HG02870 (cell line): ENCODE measurements at regions not wholly inside any gene's neighbourhood (a gene's known extent, or its start where the extent isn't known, plus 50 kb on each side); places are given as distances from the start of the nearest gene placed in this dataset.
"Not testable (repeated sequence)": the region's sequence is repeated elsewhere in the genome, so short reads cannot be mapped to it uniquely, and the experiment has no call there.

Source experiments
- ATAC-seq: cut with Tn5 transposase; IDR thresholded peaks from one replicate; pipeline ENCODE4 v1.9.1; 2021; ENCODE audit warnings: mild to moderate bottlenecking, moderate library complexity; ENCODE audit not compliant: unreplicated experiment

DNA sequence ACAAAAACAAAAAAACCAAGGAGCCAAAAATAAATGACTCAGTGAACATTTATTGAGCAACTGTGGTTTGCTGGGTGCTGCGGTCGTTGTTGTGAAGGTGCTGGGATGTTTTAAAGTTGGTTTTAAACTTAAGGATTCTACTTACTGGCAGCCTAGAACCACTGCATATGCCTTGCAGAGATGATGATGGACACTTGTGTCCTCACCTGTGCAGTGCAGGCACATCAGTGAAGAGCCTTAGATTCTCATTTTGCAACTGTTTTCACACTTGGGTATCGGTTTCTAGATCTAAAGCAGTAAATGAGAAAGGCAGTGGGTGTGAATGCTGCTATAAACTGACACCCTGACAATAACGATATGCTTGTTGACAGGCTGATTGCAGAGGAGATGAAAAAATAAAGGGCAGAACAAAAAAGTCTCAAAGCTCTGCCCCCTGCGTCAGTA, 68.8 kb downstream of the UTRN start:
- ATAC-seq: peak; percentile 82

DNA sequence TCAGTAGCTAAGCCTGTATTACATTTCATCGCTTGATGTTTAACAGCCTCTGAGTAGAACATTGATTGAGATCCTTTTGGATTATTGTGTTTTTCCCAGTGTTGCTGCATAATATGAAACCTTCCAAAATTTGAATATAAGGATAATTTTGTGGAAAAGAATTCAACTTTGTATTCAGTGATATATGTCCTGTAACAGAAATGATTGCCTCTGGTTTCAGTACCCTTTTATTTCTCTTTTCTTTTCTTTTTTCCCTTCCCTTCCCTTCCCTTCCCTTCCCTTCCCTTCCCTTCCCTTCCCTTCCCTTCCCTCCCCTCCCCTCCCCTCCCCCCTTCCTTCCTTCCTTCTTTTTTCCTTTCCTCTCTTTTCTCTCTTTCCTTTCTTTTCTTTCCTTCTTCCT, 74.6 kb downstream of the UTRN start:
- no peak for ATAC-seq

DNA sequence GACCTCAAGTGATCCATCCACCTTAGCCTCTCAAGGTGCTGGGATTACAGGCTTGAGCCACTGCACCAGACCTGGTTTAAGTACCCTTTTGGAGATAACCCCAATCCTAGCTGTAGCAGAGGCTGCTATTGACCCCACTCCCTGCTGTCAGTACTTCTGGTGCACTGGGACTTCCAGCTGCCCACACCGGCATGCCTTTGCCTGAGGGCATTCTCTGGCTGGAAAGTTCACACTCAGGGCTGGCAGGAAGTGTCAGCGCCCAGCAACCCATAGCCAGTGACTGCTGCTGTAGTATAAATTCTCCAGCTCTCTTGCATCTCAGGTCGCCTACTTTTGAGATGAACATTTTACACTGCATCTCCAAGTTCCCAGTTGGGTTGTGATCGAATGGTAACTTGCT, 75.3 kb downstream of the UTRN start:
- no peak for ATAC-seq

DNA sequence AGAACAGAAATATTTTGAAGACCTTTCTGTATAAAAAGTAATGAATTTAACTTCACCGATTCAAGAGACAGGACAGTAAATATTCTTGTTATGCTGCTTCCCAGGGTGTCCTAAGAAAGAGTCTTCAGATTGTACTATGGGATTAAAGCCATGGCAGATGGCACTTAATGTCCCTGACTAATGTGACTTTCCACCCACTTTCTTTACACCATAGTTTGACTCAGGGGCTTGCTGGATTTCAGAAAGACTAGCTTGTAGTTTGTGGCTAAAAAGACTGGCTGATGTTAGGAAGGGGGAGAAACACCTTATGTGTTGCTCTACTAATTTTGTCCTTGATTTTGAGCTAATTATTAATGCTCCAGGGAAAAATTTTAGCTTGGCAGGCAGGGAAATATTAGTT, 75.9 kb downstream of the UTRN start:
- no peak for ATAC-seq

DNA sequence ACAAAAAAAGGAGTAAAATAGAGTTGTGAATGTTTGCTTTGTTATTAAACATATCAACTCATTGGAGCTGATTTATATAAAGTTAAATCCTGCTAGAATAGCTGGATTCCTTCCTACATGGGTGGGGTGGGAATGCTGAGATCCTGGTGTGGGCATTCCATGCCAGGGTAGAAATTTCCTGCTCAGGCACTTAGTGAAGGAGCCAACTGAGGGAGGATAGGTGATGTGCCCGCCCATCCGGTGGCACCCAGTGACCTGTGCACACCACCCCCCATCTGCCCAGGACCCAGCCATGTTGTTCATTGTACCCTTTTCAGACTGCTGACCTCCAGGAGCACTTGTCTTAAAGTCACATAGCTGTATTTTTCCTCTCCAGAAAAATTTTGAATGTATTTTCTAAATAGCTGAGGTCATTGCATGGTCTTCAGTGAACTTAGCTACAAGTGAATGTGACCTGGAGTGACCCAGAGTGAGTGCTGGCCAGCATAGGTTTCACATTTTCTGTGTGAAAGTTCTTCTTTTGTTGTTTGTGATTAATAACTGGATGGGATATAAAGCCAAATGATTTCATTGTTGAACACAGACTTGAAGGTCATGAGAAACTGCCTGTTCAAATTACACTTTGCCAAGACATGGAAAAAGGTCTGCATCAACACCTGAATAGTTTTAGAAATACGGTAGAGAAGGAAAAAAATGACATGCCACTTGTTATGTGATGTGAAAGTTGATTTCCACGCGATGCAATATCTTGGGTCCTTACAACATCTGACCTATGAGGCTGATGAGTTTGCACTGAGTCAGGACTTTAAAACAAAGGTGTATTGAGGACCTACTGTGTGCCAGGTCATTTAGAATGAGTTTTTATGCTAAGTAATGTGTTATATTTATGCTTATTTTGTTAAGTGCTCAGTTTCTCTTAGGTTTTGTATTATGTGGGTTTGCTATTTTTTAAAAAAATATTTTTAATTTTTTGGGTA, 77.2 kb downstream of the UTRN start:
- ATAC-seq: no peak

DNA sequence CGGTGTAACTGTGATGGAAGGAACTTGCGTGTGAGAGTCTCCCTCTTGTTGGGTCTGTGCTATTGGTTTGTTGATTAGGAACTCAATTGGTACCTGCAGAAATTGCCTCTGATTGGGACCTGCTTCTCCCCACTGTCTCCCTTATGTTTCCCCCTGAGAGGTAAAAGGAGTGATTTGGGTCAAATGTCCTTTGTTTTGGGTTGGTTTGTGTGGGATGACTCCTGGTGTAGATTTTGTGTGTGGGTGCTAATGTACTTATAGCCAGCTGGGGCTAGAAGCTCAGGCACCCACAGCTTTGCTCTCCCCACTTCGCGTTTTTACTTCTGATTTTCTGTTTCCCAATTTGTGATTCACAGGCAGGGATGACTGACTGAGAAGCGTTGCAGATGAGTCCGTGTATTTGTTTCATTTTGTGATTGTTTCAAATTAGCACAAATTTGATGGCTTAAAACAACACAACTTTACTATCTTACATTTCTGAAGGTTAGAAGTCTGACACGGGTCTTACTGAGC, 79.1 kb downstream of the UTRN start:
- no peak for ATAC-seq

DNA sequence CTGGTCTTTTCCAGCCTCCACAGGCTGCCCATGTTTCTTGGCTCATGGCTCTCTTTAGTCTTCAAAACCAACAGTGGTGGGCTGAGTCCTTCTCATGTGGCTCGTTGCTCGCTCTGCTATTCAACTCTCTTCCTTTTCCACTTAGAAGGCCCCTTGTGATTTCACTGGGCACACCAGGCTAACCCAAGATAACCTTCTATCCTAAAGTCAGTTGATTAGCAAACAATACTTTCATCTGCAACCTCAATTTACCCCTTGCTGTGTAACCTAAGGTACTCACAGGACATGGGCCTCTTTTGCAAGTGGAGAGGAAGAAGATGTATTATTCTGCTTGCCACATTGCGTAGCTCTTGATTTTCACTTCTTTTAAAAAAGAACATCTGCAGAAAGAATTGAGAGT, 79.6 kb downstream of the UTRN start:
- ATAC-seq: no peak

DNA sequence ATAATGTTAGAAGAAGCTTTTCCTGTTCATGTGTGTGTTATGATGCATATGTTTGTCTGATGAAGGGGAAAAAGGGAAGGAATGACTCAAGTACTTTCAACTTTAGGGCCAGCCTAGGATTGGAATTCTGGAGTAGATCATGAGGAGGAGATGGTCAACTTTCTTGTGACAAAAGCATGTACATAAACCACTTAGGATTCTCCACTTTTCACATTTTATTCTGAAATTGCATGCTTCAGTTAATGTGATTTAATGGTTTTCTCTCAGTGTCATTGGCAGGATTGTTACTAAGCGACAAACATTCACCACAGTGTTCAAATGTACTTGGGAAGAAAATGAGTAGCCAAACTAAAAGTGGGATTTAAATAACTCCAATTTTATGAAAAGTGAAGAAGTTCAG, 80.1 kb downstream of the UTRN start:
- no peak for ATAC-seq

DNA sequence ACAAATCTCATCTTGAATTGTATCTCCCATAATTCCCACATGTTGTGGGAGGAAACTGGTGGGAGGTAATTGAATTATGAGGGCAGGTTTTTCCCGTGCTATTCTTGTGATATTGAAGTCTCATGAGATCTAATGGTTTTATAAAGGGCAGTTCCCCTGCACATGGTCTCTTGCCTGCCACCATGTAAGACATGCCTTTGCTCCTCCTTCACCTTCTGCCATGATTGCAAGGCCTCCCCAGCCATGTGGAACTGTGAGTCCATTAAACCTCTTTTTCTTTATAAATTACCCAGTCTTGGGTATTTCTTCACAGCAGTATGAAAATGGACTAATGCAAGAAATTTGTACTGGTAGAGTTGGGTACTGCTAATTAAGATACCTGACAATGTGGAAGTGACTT, 84.6 kb downstream of the UTRN start:
- not testable (repeated sequence) for ATAC-seq

DNA sequence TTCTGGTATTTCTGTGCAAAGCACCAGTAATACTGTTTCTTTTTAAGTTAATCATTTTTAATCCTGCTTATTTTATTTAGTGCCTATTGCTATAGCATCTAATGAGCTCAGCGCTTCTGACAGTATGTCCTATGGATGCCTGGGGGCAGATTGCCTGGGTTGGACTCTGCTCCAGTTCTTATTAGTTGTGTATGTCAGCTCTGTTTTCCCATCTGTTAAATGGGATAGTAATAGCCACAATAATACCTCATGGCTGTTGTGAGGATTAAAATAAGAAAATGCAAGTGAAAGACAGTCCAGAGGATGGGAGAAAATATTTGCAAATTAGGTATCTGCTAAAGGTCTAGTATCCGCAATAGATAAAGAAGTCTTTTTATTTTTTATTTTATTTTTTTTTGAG, 87.0 kb downstream of the UTRN start:
- no peak for ATAC-seq

DNA sequence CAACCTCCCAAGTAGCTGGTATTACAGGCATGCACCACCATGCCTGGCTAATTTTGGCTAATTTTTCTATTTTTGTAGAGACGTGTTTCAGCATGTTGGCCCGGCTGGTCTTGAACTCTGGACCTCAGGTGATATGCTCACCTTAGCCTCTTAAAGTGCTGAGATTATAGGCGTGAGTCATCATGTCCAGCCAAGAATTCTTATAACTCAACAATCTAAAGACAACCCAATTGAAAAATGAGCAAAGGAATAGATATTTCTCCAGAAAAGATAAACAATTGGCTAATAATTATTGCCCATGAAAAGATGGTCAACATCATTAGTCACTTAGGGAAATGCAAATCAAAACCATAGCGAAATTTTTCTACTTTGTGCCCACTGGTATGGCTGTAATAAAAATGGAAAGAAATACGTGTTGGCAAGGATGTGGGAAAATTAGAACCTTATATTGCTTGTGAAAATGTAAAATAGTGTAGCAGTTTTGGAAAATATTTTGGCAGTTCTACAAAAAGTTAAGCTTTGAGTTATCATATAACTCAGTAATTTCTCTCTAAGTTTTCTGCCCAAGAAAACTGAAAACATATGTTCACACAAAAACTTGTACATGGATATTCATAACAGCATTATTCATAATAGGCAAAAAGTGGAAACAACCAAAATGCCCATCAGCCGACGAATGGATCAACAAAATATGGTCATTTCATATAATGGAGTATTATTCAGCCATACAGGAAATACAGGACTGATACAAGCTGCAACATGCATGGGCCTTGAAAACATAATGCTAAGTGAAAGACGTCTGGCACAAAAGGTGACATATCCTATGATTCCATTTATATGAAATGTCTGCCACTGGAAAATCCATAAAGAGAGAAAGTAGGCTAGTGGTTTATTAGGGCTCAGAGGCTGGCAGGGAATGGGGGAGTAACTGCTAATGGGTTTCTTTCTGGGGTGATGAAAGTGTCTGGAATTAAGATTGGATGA, 87.8 kb downstream of the UTRN start:
- no peak for ATAC-seq

DNA sequence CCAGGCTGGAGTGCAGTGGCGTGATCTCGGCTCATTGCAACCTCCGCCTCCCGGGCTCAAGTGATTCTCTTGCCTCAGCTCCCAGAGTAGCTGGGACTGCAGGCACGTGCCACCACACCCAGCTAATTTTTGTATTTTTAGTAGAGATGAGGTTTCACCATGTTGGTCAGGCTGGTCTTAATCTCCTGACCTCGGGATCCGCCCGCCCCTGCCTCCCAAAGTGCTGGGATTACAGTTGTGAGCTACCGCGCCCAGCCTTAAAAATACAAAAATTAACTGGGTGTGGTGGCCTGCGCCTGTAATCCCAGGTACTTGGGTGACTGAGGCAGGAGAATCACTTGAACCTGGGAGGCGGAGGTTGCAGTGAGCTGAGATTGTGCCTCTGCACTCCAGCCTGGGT, 89.4 kb downstream of the UTRN start:
- not testable (repeated sequence) for ATAC-seq

DNA sequence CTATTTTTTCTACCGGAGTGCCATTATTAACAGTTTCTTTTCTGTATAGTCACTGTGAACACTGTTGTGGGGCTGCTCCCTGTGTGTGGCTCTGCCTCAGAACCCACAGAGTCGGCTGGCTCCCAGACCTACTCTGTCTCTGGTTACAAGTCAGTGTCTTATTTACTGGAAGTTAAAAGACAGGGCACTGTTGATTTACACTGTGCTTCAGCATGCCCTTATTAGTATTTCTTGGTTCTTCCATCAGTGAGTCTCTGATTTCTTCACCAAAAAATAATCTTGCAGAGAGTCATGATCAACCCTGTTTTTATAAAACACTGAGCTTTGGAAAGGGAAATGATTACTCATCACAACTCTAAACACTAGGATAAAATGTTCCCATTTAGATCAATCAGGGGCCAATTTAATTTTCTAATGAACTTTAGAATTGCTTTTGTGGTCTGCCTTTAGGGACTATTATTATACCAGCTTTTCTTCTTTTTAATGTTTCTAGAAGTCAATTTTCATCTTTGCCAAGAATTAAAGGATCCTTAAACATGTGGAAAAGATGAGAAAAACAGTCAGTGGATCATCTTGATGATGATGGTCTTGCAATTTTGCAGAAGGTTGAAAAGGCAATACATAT, 92.6 kb downstream of the UTRN start:
- no peak for ATAC-seq

DNA sequence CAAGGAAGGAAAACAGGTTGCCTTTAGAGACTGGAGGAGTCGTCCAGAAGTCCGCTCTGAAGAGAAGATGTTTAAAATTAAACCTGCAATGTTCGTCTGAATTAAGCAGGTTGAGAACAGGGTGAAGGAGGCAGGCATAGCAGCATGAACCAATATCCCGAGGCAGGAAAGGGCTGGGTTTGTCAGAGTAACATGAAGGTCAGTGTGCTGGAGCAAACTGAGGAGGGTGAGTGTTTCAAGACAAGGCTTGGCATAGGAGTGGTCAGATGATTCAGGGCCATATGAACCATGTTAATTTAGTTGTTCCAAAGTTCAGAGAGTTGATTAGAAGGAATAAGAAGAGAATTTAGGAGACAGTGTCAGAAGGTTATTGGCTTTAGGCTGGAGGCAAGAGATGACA, 93.3 kb downstream of the UTRN start:
- ATAC-seq: no peak

DNA sequence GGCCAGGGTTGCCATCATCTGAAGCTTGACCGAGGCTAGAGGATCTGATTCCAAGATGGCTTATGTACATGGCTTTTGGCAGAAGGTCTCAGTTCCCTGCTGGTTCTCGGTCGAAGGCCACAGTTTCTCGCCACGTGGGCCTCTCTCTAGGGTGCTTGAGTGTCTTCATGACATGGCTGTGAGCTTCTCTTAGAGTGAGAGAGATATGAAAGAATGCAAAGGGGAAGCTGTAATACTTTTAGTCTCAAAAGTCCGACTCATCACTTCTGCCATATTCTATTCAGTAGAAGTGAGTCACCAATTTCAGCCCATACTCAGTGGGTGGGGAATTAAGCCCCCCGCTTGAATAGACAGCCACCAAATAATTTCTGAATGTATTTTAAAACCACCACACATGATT, 94.2 kb downstream of the UTRN start:
- peak; percentile 57 for ATAC-seq

DNA sequence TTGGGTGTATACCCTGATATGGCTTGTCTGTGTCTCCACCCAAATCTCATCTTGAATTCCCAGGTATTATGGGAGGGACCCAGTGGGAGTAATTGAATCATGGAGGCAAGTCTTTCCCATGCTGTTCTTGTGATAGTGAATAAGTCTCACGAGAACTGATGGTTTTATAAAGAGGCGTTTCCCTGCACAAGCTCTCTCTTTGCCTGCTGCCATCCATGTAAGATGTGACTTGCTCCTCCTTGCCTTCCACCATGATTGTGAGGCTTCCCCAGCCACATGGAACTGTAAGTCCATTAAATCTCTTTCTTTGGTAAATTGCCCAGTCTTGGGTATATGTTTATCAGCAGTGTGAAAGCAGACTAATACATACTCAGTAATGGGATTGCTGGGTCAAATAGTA, 96.4 kb downstream of the UTRN start:
- not testable (repeated sequence) for ATAC-seq

DNA sequence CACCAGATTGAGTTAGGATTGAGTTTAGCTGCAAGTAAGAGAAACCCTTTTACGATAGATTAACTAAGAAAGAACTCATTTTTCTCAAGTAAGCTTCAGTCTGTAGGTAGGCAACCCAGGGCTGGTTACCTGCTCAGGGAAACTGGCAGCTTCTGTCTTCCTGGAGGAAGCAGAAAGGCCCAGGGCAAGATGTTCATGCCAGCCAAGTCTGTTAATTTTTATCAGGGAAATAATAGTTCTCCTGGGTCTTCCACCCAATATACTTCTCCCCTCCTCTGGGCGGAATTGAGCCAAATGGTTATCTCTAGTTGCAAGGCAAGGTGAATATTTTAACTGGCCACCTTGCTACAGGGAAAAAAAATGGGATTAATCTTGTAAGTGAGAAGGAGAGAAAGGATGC, 98.2 kb downstream of the UTRN start:
- ATAC-seq: no peak

DNA sequence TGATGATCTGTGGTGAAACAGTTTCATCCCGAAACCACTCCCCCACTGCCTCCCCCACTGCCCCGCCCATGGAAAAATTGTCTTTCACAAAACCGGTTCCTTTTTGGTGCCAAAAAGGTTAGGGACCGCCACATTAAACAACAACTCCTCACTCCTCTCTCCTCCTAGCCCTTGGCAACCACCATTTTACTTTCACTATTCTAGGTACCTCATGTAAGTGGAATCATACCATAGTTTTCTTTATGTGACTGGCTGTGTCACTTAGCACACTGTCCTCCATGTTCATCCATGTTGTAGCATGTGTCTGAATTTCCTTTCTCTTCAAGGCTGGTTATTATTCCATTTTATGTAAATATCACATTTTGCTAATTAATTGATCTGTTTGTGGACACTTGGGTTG, 99.3 kb downstream of the UTRN start:
- ATAC-seq: no peak

DNA sequence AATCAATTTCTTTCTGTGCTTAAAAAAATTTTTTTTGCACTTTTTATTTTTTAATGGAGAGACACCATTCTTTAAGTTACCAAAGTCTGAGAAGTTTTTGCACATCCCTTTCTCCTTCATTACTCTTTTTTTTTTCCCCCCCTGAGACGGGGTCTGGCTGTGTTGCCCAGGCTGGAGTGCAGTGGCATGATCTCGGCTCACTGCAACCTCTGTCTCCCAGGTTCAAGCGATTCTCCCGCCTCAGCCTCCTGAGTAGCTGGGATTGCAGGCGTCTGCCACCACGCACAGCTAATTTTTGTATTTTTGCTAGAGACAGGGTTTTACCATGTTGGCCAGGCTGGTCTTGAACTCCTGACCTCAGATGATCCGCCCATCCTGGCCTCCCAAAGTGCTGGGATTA, 104.3 kb downstream of the UTRN start:
- ATAC-seq: not testable (repeated sequence)

DNA sequence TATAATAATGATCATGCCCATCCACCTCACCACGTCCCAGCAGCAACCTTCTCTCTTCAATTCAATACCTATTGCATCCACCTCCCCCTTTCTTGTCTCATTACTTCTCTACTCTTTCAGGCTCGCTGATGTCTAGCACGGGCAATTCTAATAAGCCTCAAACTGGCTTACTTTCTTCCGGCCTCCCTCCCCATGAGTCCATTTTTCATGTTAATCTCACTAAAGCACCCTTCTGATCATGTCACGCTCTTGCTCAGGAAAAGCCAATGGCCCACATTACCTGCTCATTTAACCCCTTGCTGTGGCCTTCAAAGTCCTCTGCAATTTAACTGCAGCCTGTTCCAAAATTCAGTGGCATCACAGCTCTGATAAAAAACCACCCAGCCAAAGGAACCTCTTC, 105.1 kb downstream of the UTRN start:
- no peak for ATAC-seq

DNA sequence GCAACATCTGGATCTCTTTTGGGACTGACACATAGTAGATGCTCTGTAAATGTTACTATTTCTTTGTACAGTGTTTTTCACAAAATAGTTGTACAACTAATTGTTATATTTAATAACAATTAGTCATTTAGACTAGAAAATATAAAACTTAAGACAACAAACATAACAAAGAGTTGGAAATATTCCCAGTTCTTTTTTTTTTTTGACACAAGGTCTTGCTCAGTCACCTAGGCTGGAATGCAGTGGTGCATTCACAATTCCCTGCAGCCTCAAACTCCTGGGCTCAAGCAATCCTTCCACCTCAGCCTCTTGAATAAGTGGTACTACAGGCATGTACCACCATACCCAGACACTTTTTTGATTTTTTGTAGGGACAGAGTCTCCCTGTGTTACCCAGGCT, 105.8 kb downstream of the UTRN start:
- no peak for ATAC-seq
